SK-N-SH (cell line): ENCODE measurements at regions not wholly inside any gene's neighbourhood (a gene's known extent, or its start where the extent isn't known, plus 50 kb on each side); places are given as distances from the start of the nearest gene placed in this dataset.

Experiments used
- CTCF ChIA-PET: fragments of 300-600, 350-600 bp; formaldehyde crosslinking; extraction: SDS; loops from one replicate; lab custom pipeline; 2021; lab: Yijun Ruan, JAX
- POLR2A ChIA-PET: fragments of 350-600 bp; sonication (Branson Sonifier 250); formaldehyde crosslinking; extraction: SDS; loops from one replicate; lab custom pipeline; 2020; ENCODE audit warnings: antibody characterized with exemption, inconsistent platforms; lab: Yijun Ruan, JAX
- DNase-seq: peaks from one replicate; pipeline ENCODE4 v3.0.0; 2012
- H2AFZ ChIP-seq: fragments of 200-600 bp; sonication (generic); 2 replicates; pipeline ENCODE4 v1.8.1; 2016; ENCODE audit warnings: antibody characterized with exemption, mild to moderate bottlenecking, low read depth
- H3F3A ChIP-seq: fragments of 200-600 bp; sonication (generic); replicated peaks from 2 replicates; pipeline ENCODE3; 2016; ENCODE audit warnings: antibody characterized with exemption, mild to moderate bottlenecking; ENCODE audit not compliant: insufficient read depth
- H3K27ac ChIP-seq, 2 experiments: fragments of 200-500 bp in 1 of 2; fragments of 200-600 bp in 1 of 2; sonication (Bioruptor generic) in 1 of 2; sonication (generic), shearing (Covaris generic) in 1 of 2; 2 replicates each; pipeline versions ENCODE4 v1.5.1 to v1.6.1; 2014 to 2016; ENCODE audit warnings: low read depth in 2 of 2, inconsistent platforms in 1 of 2, low read length in 1 of 2, mild to moderate bottlenecking in 1 of 2, mixed read lengths in 1 of 2
- H3K27me3 ChIP-seq: fragments of 200-600 bp; sonication (generic), shearing (Covaris generic); 2 replicates; pipeline ENCODE4 v1.6.1; 2016; ENCODE audit warnings: mixed run types; ENCODE audit not compliant: insufficient read depth
- H3K36me3 ChIP-seq, 2 experiments: fragments of 200-500 bp in 1 of 2; fragments of 200-600 bp in 1 of 2; sonication (Bioruptor generic) in 1 of 2; sonication (generic) in 1 of 2; replicated peaks in 1 of 2; 2 replicates each; pipeline versions ENCODE3 to v1.5.1; 2014 to 2016; ENCODE audit warnings: low read length in 1 of 2, mild to moderate bottlenecking in 1 of 2; ENCODE audit not compliant: insufficient read depth in 2 of 2, control insufficient read depth in 1 of 2
- H3K4me1 ChIP-seq, 2 experiments: fragments of 200-500 bp in 1 of 2; fragments of 200-600 bp in 1 of 2; sonication (Bioruptor generic) in 1 of 2; sonication (generic), shearing (Covaris generic) in 1 of 2; 2 replicates each; pipeline versions ENCODE4 v1.5.1 to v1.6.1; 2014 to 2016; ENCODE audit warnings: low read depth in 1 of 2, low read length in 1 of 2, mixed run types in 1 of 2; ENCODE audit not compliant: insufficient read depth in 2 of 2, control insufficient read depth in 1 of 2
- H3K4me2 ChIP-seq: fragments of 200-600 bp; sonication (generic), shearing (Covaris generic); 2 replicates; pipeline ENCODE4 v1.6.1; 2017; ENCODE audit warnings: mixed run types
- H3K4me3 ChIP-seq, 2 experiments: fragments of 200-500 bp in 1 of 2; fragments of 200-600 bp in 1 of 2; sonication (Bioruptor generic) in 1 of 2; sonication (generic), shearing (Covaris generic) in 1 of 2; 2 replicates each; pipeline versions ENCODE4 v1.5.1 to v1.8.1; 2014 to 2016; ENCODE audit warnings: low read depth in 2 of 2, inconsistent platforms in 1 of 2, low read length in 1 of 2, mild to moderate bottlenecking in 1 of 2, mixed read lengths in 1 of 2, moderate library complexity in 1 of 2
- H3K79me2 ChIP-seq: fragments of 200-600 bp; sonication (generic); 2 replicates; pipeline ENCODE4 v1.8.1; 2017; ENCODE audit warnings: mild to moderate bottlenecking; ENCODE audit not compliant: insufficient read depth
- H3K9ac ChIP-seq: fragments of 200-600 bp; sonication (generic); 2 replicates; pipeline ENCODE4 v1.6.1; 2017; ENCODE audit warnings: mixed run types
- H3K9me2 ChIP-seq: fragments of 200-600 bp; sonication (generic); 2 replicates; pipeline ENCODE4 v1.6.1; 2017; ENCODE audit warnings: mixed run types
- H3K9me3 ChIP-seq: fragments of 200-600 bp; sonication (generic); 2 replicates; pipeline ENCODE4 v1.6.1; 2017; ENCODE audit warnings: mixed run types, mild to moderate bottlenecking, moderate library complexity
- H4K20me1 ChIP-seq: fragments of 200-600 bp; sonication (generic); 2 replicates; pipeline ENCODE4 v1.6.1; 2017; ENCODE audit warnings: mild to moderate bottlenecking, mixed run types; ENCODE audit not compliant: insufficient read depth
- ELF1 ChIP-seq: IDR thresholded peaks from 2 replicates; pipeline ENCODE4 v1.4.0; 2012
- FOXM1 ChIP-seq: IDR thresholded peaks from 2 replicates; pipeline ENCODE4 v1.4.0; 2012; ENCODE audit warnings: low read depth, mild to moderate bottlenecking
- GATA2 ChIP-seq: sonication (generic); formaldehyde crosslinking; IDR thresholded peaks from 2 replicates; pipeline ENCODE4 v1.5.0; 2020; ENCODE audit warnings: mild to moderate bottlenecking, missing genetic modification reagents
- MXI1 ChIP-seq: IDR thresholded peaks from 2 replicates; pipeline ENCODE4 v1.6.1; 2012; ENCODE audit warnings: mild to moderate bottlenecking, low read depth, low read length, improper control_type of control experiment
- NFIC ChIP-seq: IDR thresholded peaks from 2 replicates; pipeline ENCODE4 v1.4.0; 2012; ENCODE audit warnings: borderline replicate concordance
- PBX3 ChIP-seq: IDR thresholded peaks from 2 replicates; pipeline ENCODE4; 2012
- POLR2AphosphoS5 ChIP-seq: IDR thresholded peaks from 2 replicates; pipeline ENCODE4 v1.6.1; 2012; ENCODE audit warnings: low read depth, low read length
- REST ChIP-seq: IDR thresholded peaks from 2 replicates; pipeline ENCODE4 v1.6.1; 2012; ENCODE audit warnings: mild to moderate bottlenecking, low read depth, low read length, moderate library complexity
- RXRA ChIP-seq: IDR thresholded peaks from 2 replicates; pipeline ENCODE4 v1.4.0; 2012; ENCODE audit warnings: low read depth, mild to moderate bottlenecking, borderline replicate concordance
- SIN3A ChIP-seq: IDR thresholded peaks from 2 replicates; pipeline ENCODE4 v1.6.1; 2012; ENCODE audit warnings: low read depth, mild to moderate bottlenecking, low read length, moderate library complexity, borderline replicate concordance
- TCF12 ChIP-seq: IDR thresholded peaks from 2 replicates; pipeline ENCODE4 v1.4.0; 2012
- YY1 ChIP-seq: IDR thresholded peaks from 2 replicates; pipeline ENCODE4 v1.4.0; 2012; ENCODE audit warnings: low read depth, mild to moderate bottlenecking
- WGBS: methylation state at CpG from one replicate; pipeline ENCODE4 v1.1.6; 2017; ENCODE audit warnings: low lambda C conversion rate; 5-methylcytosine and 5-hydroxymethylcytosine counted together
- TF ChIP-seq, protein P1 (sequence below): IDR thresholded peaks from 2 replicates; pipeline ENCODE4 v1.4.0; 2012; ENCODE audit warnings: low read depth, borderline replicate concordance
- TF ChIP-seq, protein P2 (sequence below): IDR thresholded peaks from 2 replicates; pipeline ENCODE4 v1.4.0; 2012; ENCODE audit warnings: low read depth, borderline replicate concordance
- TF ChIP-seq, protein P3 (sequence below): fragments of 150-350 bp; IDR thresholded peaks from 2 replicates; pipeline ENCODE4 v1.6.1; 2017; ENCODE audit warnings: antibody characterized with exemption, low read length, low read depth, borderline replicate concordance
- TF ChIP-seq, protein P4 (sequence below): fragments of 200-600 bp; sonication (generic); IDR thresholded peaks from 2 replicates; pipeline ENCODE4 v1.6.1; 2017; ENCODE audit warnings: antibody characterized with exemption, mild to moderate bottlenecking, moderate library complexity

DNA sequence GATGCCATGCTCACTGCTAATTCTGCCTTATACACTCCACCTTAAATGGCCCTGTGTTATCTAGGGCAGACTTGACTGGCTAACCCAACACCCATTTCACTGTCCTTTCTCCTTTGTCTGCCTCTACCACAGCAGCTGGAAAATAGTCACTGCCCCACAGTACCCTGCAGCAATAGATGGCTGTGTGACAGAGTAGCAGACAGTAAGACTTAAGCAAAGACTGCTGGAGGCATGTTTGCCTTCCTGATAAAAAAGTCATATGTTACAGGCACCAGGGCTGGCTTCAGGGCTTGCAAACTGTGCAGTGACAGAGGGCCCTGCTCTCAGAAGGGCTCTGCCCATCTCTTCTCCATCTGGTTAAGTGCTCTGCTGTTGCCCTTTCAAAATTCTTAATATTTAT lies 332.6 kb upstream of the GHITM start:
- CTCF ChIA-PET = no interaction called here

DNA sequence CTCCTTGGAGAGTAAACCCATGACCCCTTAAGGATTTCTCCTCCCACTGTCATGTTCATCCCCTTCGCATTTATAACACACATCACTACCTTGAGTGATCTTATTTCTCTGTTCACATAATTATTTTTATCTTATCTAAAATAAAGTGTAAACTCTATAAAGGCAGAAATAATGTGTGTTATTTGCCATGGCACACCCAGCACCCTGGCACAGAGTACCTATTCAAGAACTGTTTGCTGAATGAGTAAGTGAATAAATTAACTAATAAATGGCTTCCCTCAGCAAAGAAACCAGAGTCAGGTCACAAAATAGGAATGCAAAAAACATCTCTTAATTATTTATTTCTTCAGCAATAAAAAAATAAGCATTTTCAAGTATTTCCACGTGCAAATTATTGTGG lies 330.3 kb upstream of the GHITM start:
- ChIA-PET POLR2A (no interaction called here), CTCF (no interaction called here)
- Histone ChIP-seq H3K4me2 (no peak overlapping the region), H3K27me3 (no peaks in the 10 kb centered on the region), H4K20me1 (no peaks in the 10 kb centered on the region), H3K79me2 (no peaks in the 10 kb centered on the region), H3F3A (no peaks in the 10 kb centered on the region), H3K9me2 (no peaks in the 10 kb centered on the region), H3K9ac (no peak overlapping the region), H3K4me1 (peaks cover 0 to 8% of the 10 kb centered on the region in 2 experiments; a peak in 1 of 4 replicates), H3K4me3 (no peak overlapping the region), H3K27ac (no peak overlapping the region), H2AFZ (no peak overlapping the region), H3K9me3 (no peaks in the 10 kb centered on the region), H3K36me3 (no peaks in the 10 kb centered on the region)
- 38% methylated on average over 2 of the region's 2 CpGs for WGBS
- DNase-seq = no peak
- TF ChIP-seq ELF1 (no peak), MXI1 (no peak), FOXM1 (no peak), NFIC (no peak), REST (no peak), POLR2AphosphoS5 (no peak), GATA2 (CRISPR knock-in tag) (no peak), RXRA (no peak), SIN3A (no peak), TCF12 (no peak)
- TF ChIP-seq, protein P1, sequence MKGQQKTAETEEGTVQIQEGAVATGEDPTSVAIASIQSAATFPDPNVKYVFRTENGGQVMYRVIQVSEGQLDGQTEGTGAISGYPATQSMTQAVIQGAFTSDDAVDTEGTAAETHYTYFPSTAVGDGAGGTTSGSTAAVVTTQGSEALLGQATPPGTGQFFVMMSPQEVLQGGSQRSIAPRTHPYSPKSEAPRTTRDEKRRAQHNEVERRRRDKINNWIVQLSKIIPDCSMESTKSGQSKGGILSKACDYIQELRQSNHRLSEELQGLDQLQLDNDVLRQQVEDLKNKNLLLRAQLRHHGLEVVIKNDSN = no peak
- TF ChIP-seq, protein P2, sequence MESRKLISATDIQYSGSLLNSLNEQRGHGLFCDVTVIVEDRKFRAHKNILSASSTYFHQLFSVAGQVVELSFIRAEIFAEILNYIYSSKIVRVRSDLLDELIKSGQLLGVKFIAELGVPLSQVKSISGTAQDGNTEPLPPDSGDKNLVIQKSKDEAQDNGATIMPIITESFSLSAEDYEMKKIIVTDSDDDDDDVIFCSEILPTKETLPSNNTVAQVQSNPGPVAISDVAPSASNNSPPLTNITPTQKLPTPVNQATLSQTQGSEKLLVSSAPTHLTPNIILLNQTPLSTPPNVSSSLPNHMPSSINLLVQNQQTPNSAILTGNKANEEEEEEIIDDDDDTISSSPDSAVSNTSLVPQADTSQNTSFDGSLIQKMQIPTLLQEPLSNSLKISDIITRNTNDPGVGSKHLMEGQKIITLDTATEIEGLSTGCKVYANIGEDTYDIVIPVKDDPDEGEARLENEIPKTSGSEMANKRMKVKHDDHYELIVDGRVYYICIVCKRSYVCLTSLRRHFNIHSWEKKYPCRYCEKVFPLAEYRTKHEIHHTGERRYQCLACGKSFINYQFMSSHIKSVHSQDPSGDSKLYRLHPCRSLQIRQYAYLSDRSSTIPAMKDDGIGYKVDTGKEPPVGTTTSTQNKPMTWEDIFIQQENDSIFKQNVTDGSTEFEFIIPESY = no peak
- TF ChIP-seq, protein P3, sequence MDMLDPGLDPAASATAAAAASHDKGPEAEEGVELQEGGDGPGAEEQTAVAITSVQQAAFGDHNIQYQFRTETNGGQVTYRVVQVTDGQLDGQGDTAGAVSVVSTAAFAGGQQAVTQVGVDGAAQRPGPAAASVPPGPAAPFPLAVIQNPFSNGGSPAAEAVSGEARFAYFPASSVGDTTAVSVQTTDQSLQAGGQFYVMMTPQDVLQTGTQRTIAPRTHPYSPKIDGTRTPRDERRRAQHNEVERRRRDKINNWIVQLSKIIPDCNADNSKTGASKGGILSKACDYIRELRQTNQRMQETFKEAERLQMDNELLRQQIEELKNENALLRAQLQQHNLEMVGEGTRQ = no peak
- TF ChIP-seq, protein P4, sequence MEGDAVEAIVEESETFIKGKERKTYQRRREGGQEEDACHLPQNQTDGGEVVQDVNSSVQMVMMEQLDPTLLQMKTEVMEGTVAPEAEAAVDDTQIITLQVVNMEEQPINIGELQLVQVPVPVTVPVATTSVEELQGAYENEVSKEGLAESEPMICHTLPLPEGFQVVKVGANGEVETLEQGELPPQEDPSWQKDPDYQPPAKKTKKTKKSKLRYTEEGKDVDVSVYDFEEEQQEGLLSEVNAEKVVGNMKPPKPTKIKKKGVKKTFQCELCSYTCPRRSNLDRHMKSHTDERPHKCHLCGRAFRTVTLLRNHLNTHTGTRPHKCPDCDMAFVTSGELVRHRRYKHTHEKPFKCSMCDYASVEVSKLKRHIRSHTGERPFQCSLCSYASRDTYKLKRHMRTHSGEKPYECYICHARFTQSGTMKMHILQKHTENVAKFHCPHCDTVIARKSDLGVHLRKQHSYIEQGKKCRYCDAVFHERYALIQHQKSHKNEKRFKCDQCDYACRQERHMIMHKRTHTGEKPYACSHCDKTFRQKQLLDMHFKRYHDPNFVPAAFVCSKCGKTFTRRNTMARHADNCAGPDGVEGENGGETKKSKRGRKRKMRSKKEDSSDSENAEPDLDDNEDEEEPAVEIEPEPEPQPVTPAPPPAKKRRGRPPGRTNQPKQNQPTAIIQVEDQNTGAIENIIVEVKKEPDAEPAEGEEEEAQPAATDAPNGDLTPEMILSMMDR = no peak

More for the DNA sequence above, 332.6 kb upstream of the GHITM start:
- H3K27me3 ChIP-seq = no peaks in the 10 kb centered on the region
- no peaks in the 10 kb centered on the region for H3K79me2 ChIP-seq
- POLR2A ChIA-PET = no interaction called here
- no peak overlapping the region for H3K4me2 ChIP-seq
- no peaks in the 10 kb centered on the region for H3K36me3 ChIP-seq
- TF ChIP-seq GATA2 (CRISPR knock-in tag) = peak; percentile 47
- TF ChIP-seq PBX3 = no peak
- TF ChIP-seq YY1 = no peak
- H3K9me2 ChIP-seq = no peaks in the 10 kb centered on the region
- H3K4me3 ChIP-seq = no peak overlapping the region
- H3K27ac ChIP-seq = peak overlapping the region in 1 of 2 experiments; percentile 48; a peak in 1 of 4 replicates
- no peak overlapping the region for H2AFZ ChIP-seq
- DNase-seq = peak; percentile 18
- H3K9me3 ChIP-seq = no peaks in the 10 kb centered on the region
- no peak overlapping the region for H3K9ac ChIP-seq
- H4K20me1 ChIP-seq = no peaks in the 10 kb centered on the region
- H3K4me1 ChIP-seq = peaks cover 0 to 8% of the 10 kb centered on the region in 2 experiments; a peak in 1 of 4 replicates
- no peaks in the 10 kb centered on the region for H3F3A ChIP-seq
